Fibroblast of skin of right biceps (primary cell): ENCODE measurements at regions not wholly inside any gene's neighbourhood (a gene's known extent, or its start where the extent isn't known, plus 50 kb on each side); places are given as distances from the start of the nearest gene placed in this dataset.

Experiments used
- DNase-seq: peaks from one replicate; pipeline ENCODE4 v3.0.0-alpha.2; 2013

- no peak for DNase-seq
Measured at GRCh38 chr18:45350404-45351156, 264.7 kb upstream of the SLC14A2 start.

- no peak for DNase-seq
Measured at GRCh38 chr18:45352874-45353273, 262.4 kb upstream of the SLC14A2 start.

- no peak for DNase-seq
Measured at GRCh38 chr18:45353530-45353929, 261.7 kb upstream of the SLC14A2 start.

- DNase-seq = no peak
Measured at GRCh38 chr18:45355944-45356520, 259.2 kb upstream of the SLC14A2 start.

GRCh38 chr18:45357686-45358470, 257.4 kb upstream of the SLC14A2 start:
- peak; percentile 89 for DNase-seq

- no peak for DNase-seq
Measured at GRCh38 chr18:45359275-45360009, 255.8 kb upstream of the SLC14A2 start.

GRCh38 chr18:45361125-45361851, 254.0 kb upstream of the SLC14A2 start:
- peak; percentile 91 for DNase-seq

GRCh38 chr18:45363196-45363595, 252.1 kb upstream of the SLC14A2 start:
- no peak for DNase-seq

- no peak for DNase-seq
Measured at GRCh38 chr18:45365835-45366234, 249.4 kb upstream of the SLC14A2 start.

GRCh38 chr18:45370255-45371010, 244.8 kb upstream of the SLC14A2 start:
- DNase-seq = peak; percentile 84

GRCh38 chr18:45373286-45373880, 241.9 kb upstream of the SLC14A2 start:
- no peak for DNase-seq

- no peak for DNase-seq
Measured at GRCh38 chr18:45374236-45374635, 241.0 kb upstream of the SLC14A2 start.

- no peak for DNase-seq
Measured at GRCh38 chr18:45374878-45375630, 240.2 kb upstream of the SLC14A2 start.

- DNase-seq = no peak
Measured at GRCh38 chr18:45376193-45376592, 239.1 kb upstream of the SLC14A2 start.

GRCh38 chr18:45378308-45378707, 237.0 kb upstream of the SLC14A2 start:
- no peak for DNase-seq

GRCh38 chr18:45378933-45379332, 236.3 kb upstream of the SLC14A2 start:
- no peak for DNase-seq

- no peak for DNase-seq
Measured at GRCh38 chr18:45379903-45380302, 235.4 kb upstream of the SLC14A2 start.

GRCh38 chr18:45381282-45381681, 234.0 kb upstream of the SLC14A2 start:
- no peak for DNase-seq

GRCh38 chr18:45383228-45383627, 232.0 kb upstream of the SLC14A2 start:
- no peak for DNase-seq

- DNase-seq = peak; percentile 67
Measured at GRCh38 chr18:45384137-45384961, 230.9 kb upstream of the SLC14A2 start.
